ENCODE measurements at regions not wholly inside any gene's neighbourhood (a gene's known extent, or its start where the extent isn't known, plus 50 kb on each side); places are given as distances from the start of the nearest gene placed in this dataset.

GRCh38 chr9:107824556-107824955, 335.0 kb upstream of the KLF4 start:
- Histone ChIP-seq H3K18ac (ENCODE audit: low read depth, low read length) (no peak overlapping the region), H2BK15ac (ENCODE audit: low read depth, low read length) (no peak overlapping the region), H2BK5ac (ENCODE audit: low read depth, low read length, poor library complexity, severe bottlenecking) (no peak overlapping the region), H3K14ac (replicated peaks; ENCODE audit: low read depth, low read length) (no peak overlapping the region), H4K5ac (ENCODE audit: low read depth, low read length) (no peak overlapping the region), H3K4me1 (ENCODE audit: control insufficient read depth, insufficient read depth, low read length) (no peaks in the 10 kb centered on the region; the same call in 1 of the 2 replicates), H3K4me3 (ENCODE audit: insufficient read depth, low read depth, low read length) (no peak overlapping the region), H3K27ac (ENCODE audit: insufficient read depth, low read length) (no peak overlapping the region), H3K4me2 (ENCODE audit: low read depth, low read length) (no peak overlapping the region), H3K23ac (ENCODE audit: low read depth, low read length) (no peak overlapping the region), H3K9ac (ENCODE audit: low read depth, low read length) (no peak overlapping the region), H3K4ac (ENCODE audit: low read depth, low read length) (no peak overlapping the region), H4K91ac (ENCODE audit: insufficient read depth, low read depth, low read length) (no peak overlapping the region), H3K9me1 (ENCODE audit: insufficient read depth, low read length) (no peaks in the 10 kb centered on the region), H3K27me3 (ENCODE audit: control insufficient read depth, insufficient read depth, low read length) (no peaks in the 10 kb centered on the region), H3K9me3 (ENCODE audit: control insufficient read depth, insufficient read depth, low read length) (no peaks in the 10 kb centered on the region), H2AFZ (replicated peaks; ENCODE audit: low read length, poor library complexity) (no peak overlapping the region), H4K20me1 (ENCODE audit: insufficient read depth, low read length) (no peaks in the 10 kb centered on the region), H3K36me3 (ENCODE audit: control insufficient read depth, insufficient read depth, low read length) (no peaks in the 10 kb centered on the region), H3K56ac (ENCODE audit: extremely low read depth, insufficient read depth, low read length) (no peak overlapping the region), H4K8ac (ENCODE audit: low read depth in 2 of 2, low read length in 2 of 2) (no peak overlapping the region), H3K79me1 (ENCODE audit: low read depth in 1 of 2, low read length in 2 of 2) (no peaks in the 10 kb centered on the region), H2AK5ac (ENCODE audit: low read depth, low read length) (no peak overlapping the region), H2AK9ac (replicated peaks; ENCODE audit: low read depth, low read length, poor library complexity) (no peak overlapping the region), H2BK20ac (ENCODE audit: low read depth, low read length) (no peak overlapping the region), H2BK120ac (ENCODE audit: low read depth, low read length) (no peak overlapping the region)
- ChIA-PET POLR2A (ENCODE audit: unreplicated experiment) (no interaction called here), CTCF (interaction anchor here (1.2 kb wide), 1 partner anchor 8 kb away, joined by 3 read pairs; no protein-coding TSS in a partner anchor)
- dilution Hi-C loops (cut with HindIII; ENCODE audit: low sequenced_read_pairs, unreplicated experiment) (no loop called here), in situ Hi-C loops (cut with MboI; ENCODE audit: low sequenced_read_pairs) (no loop called here), intact Hi-C loops (cut with micrococcal nuclease) (no loop called here)
- no CpG with 5 or more reads among the region's 2 CpGs for WGBS, 2 experiments (ENCODE audit: extremely low coverage in 2 of 2, insufficient read length in 1 of 2)
- TF ChIP-seq MXI1 (IDR thresholded peaks at IDR 0.05; ENCODE audit: borderline replicate concordance, low read depth, low read length) (no peak), MAFK (IDR thresholded peaks at IDR 0.05; ENCODE audit: low read depth, low read length) (no peak)
- no peak for DNase-seq
- BruUV-seq (replicated peaks) = no TSS peak
- no peak for ATAC-seq (ENCODE audit: low read depth)
